OCI-LY3 (cell line): ENCODE measurements at regions not wholly inside any gene's neighbourhood (a gene's known extent, or its start where the extent isn't known, plus 50 kb on each side); places are given as distances from the start of the nearest gene placed in this dataset.

Experiments
- H2AFZ ChIP-seq: fragments of 200-600, 300-600 bp; shearing (Covaris generic); 2 replicates; pipeline ENCODE4 v1.6.0; 2014; ENCODE audit warnings: antibody characterized with exemption, low read depth, low read length
- H3K27ac ChIP-seq: fragments of 200-600, 300-600 bp; sonication (generic); 2 replicates; pipeline ENCODE4 v1.5.1; 2014; ENCODE audit warnings: mild to moderate bottlenecking, low read length, moderate library complexity, mixed read lengths
- H3K27me3 ChIP-seq: fragments of 200-600, 300-600 bp; sonication (generic); 2 replicates; pipeline ENCODE4 v1.6.1; 2014; ENCODE audit warnings: low read depth, low read length, mixed read lengths
- H3K36me3 ChIP-seq: fragments of 200-600, 300-600 bp; sonication (generic); replicated peaks from 2 replicates; pipeline ENCODE3; 2014; ENCODE audit warnings: low read depth, low read length, mixed read lengths
- H3K4me1 ChIP-seq: fragments of 300-600, 200-600 bp; sonication (generic); 2 replicates; pipeline ENCODE4 v1.6.1; 2014; ENCODE audit warnings: low read length, mixed read lengths
- H3K4me2 ChIP-seq: fragments of 200-600, 300-600 bp; sonication (generic); 2 replicates; pipeline ENCODE4 v1.6.1; 2014; ENCODE audit warnings: low read length, mixed read lengths
- H3K4me3 ChIP-seq: fragments of 300-600, 200-600 bp; sonication (generic); 2 replicates; pipeline ENCODE4 v1.5.1; 2014; ENCODE audit warnings: antibody characterized with exemption, mild to moderate bottlenecking, low read length, moderate library complexity
- H3K79me2 ChIP-seq: fragments of 300-600, 200-600 bp; shearing (Covaris generic); 2 replicates; pipeline ENCODE4 v1.6.1; 2014; ENCODE audit warnings: mild to moderate bottlenecking, low read length, mixed read lengths
- H3K9ac ChIP-seq: fragments of 300-600, 200-600 bp; shearing (Covaris generic); 2 replicates; pipeline ENCODE4 v1.6.0; 2014; ENCODE audit warnings: mild to moderate bottlenecking, low read length, moderate library complexity
- H3K9me3 ChIP-seq: fragments of 200-600, 300-600 bp; shearing (Covaris generic); 2 replicates; pipeline ENCODE4 v1.6.1; 2014; ENCODE audit warnings: low read length, mixed read lengths; ENCODE audit not compliant: insufficient read depth
- H4K20me1 ChIP-seq: fragments of 200-600, 300-600 bp; sonication (generic); 2 replicates; pipeline ENCODE4 v1.6.1; 2016; ENCODE audit warnings: low read length, mixed read lengths; ENCODE audit not compliant: insufficient read depth
- EZH2phosphoT487 ChIP-seq: fragments of 200-600 bp; shearing (Covaris generic); IDR thresholded peaks from 2 replicates; pipeline ENCODE4 v1.6.1; 2018; ENCODE audit warnings: antibody characterized with exemption, mixed run types, low read depth
- TF ChIP-seq, protein P1 (sequence below): fragments of 200-600, 300-600 bp; sonication (generic); IDR thresholded peaks from 2 replicates; pipeline ENCODE4 v1.5.1; 2014; ENCODE audit warnings: antibody characterized with exemption, low read length, low read depth

DNA sequence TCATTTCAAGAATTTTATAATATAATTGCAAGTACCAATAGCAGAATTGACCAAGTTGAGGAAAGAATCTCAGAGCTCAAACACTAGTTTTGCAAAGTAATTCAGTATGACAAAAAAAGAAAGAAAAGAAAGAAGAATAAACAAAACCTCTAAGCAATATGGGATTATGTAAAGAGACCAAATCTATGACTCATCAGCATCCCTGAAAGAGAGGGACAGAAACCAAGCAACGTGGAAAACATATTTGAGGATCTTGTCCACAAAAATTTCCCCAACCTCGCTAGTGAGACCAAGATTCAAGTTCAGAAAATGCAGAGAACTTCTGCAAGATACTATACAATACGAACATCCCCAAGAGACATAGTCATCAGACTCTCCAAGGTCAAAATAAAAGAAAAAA is 203.7 kb upstream of the DDI1 start:
- H3K4me2 ChIP-seq, result no peak overlapping the region
- H2AFZ ChIP-seq, result no peak overlapping the region
- TF ChIP-seq, protein P1, sequence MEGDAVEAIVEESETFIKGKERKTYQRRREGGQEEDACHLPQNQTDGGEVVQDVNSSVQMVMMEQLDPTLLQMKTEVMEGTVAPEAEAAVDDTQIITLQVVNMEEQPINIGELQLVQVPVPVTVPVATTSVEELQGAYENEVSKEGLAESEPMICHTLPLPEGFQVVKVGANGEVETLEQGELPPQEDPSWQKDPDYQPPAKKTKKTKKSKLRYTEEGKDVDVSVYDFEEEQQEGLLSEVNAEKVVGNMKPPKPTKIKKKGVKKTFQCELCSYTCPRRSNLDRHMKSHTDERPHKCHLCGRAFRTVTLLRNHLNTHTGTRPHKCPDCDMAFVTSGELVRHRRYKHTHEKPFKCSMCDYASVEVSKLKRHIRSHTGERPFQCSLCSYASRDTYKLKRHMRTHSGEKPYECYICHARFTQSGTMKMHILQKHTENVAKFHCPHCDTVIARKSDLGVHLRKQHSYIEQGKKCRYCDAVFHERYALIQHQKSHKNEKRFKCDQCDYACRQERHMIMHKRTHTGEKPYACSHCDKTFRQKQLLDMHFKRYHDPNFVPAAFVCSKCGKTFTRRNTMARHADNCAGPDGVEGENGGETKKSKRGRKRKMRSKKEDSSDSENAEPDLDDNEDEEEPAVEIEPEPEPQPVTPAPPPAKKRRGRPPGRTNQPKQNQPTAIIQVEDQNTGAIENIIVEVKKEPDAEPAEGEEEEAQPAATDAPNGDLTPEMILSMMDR, result no peak
- TF ChIP-seq EZH2phosphoT487, result no peak
- H4K20me1 ChIP-seq, result no peaks in the 10 kb centered on the region
- no peaks in the 10 kb centered on the region for H3K27me3 ChIP-seq
- no peaks in the 10 kb centered on the region for H3K36me3 ChIP-seq
- H3K9ac ChIP-seq, result no peak overlapping the region
- no peaks in the 10 kb centered on the region for H3K79me2 ChIP-seq
- no peaks in the 10 kb centered on the region for H3K9me3 ChIP-seq
- no peak overlapping the region for H3K4me3 ChIP-seq
- no peaks in the 10 kb centered on the region for H3K4me1 ChIP-seq
- no peak overlapping the region for H3K27ac ChIP-seq

DNA sequence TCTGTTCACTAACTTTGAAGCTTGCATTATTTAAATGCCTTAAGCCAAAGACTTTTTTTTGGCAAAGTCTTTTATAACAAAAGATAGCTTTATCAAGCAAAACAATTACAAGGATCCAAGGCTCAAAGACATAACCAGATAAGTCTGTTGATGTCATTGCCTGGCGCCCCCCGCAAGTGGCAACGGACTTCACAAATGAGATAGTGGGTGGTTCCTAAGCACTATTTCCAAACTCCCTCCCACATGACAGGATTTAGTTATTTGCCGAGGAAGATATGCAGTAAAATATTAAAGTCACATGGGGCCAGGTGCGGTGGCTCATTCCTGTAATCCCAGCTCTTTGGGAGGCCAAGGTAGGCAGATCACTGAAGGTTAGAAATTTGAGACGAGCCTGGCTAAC is 194.2 kb upstream of the DDI1 start:
- H3K4me2 ChIP-seq, result no peak overlapping the region

DNA sequence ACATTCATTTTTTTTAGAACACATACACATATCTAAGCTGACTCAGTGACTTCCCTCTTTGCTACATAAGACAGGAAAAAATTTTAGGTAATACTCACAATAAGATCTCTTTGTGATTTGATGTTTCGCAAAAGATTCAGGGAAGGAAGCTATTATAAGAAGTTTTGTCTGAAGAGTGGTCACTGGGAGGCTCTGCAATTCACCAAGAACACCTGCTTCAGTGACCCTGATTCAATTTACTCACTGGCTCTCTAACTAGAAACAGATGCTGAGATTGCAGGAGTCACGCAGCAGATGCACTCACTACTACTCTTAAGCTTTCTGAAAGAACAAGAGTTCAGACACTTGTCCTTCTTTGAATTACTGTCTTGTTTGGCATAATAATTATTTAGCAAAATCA is 193.6 kb upstream of the DDI1 start:
- TF ChIP-seq EZH2phosphoT487, result no peak
- TF ChIP-seq, protein P1, result no peak
- no peaks in the 10 kb centered on the region for H4K20me1 ChIP-seq
- no peaks in the 10 kb centered on the region for H3K79me2 ChIP-seq
- peaks cover 12% of the 10 kb centered on the region for H3K4me1 ChIP-seq
- no peak overlapping the region for H3K4me2 ChIP-seq
- no peaks in the 10 kb centered on the region for H3K9me3 ChIP-seq
- H3K27me3 ChIP-seq, result no peaks in the 10 kb centered on the region
- no peaks in the 10 kb centered on the region for H3K36me3 ChIP-seq
- no peak overlapping the region for H3K9ac ChIP-seq
- no peak overlapping the region for H3K4me3 ChIP-seq
- H2AFZ ChIP-seq, result no peak overlapping the region
- no peak overlapping the region for H3K27ac ChIP-seq

More for the DNA sequence above, 194.2 kb upstream of the DDI1 start:
- H3K27me3 ChIP-seq, result no peaks in the 10 kb centered on the region
- H3K9ac ChIP-seq, result no peak overlapping the region
- H3K36me3 ChIP-seq, result no peaks in the 10 kb centered on the region
- no peak overlapping the region for H2AFZ ChIP-seq
- H3K4me3 ChIP-seq, result no peak overlapping the region
- no peaks in the 10 kb centered on the region for H4K20me1 ChIP-seq
- no peaks in the 10 kb centered on the region for H3K79me2 ChIP-seq
- H3K27ac ChIP-seq, result no peak overlapping the region
- no peaks in the 10 kb centered on the region for H3K9me3 ChIP-seq
- H3K4me1 ChIP-seq, result peaks cover 12% of the 10 kb centered on the region
- no peak for TF ChIP-seq EZH2phosphoT487

DNA sequence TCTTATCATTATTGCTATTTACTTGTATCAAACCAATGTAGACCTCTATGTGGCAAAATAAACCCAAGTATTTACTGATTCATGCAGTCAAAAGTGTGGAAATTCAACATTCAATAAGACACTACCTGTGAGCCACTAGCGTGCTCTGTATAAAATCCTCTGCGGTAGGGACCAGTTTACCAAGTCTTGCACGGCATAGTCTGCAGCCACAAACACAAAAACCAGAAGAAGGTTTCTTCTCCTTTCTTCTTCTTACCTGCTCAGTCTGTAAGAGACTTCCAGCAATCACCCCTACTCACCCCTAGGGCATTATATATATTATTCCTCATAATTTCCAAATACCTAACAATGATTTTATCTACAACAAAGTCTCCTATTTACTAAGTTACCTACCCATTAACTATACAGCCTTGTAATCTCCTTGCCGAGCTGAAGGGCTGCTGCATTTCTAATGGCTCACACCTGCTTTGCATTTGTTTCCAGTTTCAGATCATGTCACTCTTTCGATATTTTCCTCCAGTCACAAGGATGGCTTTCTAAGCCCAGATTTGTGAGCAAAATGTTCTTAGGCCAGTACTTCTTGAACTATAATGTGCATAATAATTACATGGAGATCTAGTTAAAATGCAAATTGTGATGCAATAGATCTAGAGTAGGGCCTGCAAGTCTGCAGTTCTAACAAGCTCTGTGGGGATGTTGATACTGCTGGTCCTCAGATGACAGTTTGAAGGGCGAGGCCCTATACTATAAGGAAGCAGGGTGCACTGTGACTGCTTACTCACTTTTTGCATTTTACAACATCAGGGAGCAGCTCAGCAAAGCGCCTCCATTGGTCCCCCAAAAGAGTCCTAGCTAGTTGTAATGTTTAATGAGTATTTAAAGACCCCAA is 191.9 kb upstream of the DDI1 start:
- TF ChIP-seq, protein P1, result no peak
- no peak for TF ChIP-seq EZH2phosphoT487
- H3K4me3 ChIP-seq, result no peak overlapping the region
- H4K20me1 ChIP-seq, result no peaks in the 10 kb centered on the region

More for the DNA sequence above, 191.9 kb upstream of the DDI1 start:
- H3K4me2 ChIP-seq, result peak overlapping the region; percentile 2; the same call in 1 of the 2 replicates
- peaks cover 12% of the 10 kb centered on the region for H3K4me1 ChIP-seq
- H3K36me3 ChIP-seq, result no peaks in the 10 kb centered on the region
- no peaks in the 10 kb centered on the region for H3K9me3 ChIP-seq
- no peak overlapping the region for H2AFZ ChIP-seq
- H3K9ac ChIP-seq, result no peak overlapping the region
- no peaks in the 10 kb centered on the region for H3K79me2 ChIP-seq
- no peaks in the 10 kb centered on the region for H3K27me3 ChIP-seq
- H3K27ac ChIP-seq, result no peak overlapping the region
